ENCODE measurements at regions not wholly inside any gene's neighbourhood (a gene's known extent, or its start where the extent isn't known, plus 50 kb on each side); places are given as distances from the start of the nearest gene placed in this dataset.
"Not testable (repeated sequence)": the region's sequence is repeated elsewhere in the genome, so short reads cannot be mapped to it uniquely, and the experiment has no call there.

DNA sequence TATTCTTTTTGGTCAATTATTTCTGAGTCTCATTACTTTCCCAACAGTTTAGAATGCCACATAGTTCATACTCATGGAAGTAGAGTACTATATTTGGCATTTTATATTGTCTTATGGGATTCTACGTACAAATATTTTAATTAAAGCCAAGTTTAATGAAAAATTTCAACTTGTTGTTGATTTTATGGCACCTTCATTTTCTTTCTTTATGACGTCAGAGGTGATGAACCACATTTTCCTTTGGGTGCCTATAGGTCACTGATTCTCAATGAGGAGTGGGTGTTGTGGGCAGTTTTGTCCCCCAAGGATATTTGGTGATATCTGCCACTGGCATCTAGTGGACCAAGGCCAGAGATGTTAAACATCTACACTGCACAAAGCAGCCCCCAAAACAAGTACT is 1071.3 kb downstream of the NXPH1 start:
- no peak for DNase-seq (ENCODE audit: low read depth in 3 of 3)

DNA sequence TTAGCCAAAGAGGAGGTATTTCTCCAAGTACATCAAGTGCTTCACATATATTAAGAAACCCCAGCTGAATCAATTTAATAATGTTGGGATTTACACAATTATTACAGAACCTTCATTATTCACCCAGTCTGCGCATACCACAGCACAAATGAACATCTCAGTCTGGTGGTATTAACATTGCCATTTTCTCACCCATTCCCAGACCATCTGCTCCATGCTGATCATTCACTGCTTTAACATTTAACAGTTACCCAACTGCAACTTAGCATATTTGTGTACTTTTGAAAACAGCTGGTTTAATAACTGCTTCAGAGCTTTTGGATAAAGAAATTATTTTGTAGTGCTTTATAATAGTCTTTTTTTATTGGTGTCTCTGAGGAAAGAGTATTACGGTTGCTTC is 1072.1 kb downstream of the NXPH1 start:
- no peak for DNase-seq (ENCODE audit: low read depth in 3 of 3)

DNA sequence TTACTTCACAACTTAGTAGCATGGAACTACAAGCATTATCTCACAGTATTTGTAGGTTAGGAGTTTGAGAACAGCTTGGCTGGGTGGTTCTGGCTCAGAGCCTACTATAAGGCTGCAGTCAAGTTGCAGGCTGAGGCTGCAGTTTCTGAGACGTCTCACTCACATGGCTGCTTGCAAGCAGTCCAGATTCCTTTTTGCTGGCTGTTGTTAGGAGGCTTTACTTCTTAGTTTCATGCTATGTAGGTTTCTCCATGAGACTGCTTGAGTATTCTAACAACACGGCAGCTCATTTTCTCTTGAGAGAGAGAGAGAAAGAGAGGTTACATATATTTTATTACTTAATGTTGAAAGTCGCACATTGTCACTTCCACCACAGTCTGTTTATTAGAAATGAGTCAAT is 1073.9 kb downstream of the NXPH1 start:
- no peak for DNase-seq (ENCODE audit: low read depth in 3 of 3)

DNA sequence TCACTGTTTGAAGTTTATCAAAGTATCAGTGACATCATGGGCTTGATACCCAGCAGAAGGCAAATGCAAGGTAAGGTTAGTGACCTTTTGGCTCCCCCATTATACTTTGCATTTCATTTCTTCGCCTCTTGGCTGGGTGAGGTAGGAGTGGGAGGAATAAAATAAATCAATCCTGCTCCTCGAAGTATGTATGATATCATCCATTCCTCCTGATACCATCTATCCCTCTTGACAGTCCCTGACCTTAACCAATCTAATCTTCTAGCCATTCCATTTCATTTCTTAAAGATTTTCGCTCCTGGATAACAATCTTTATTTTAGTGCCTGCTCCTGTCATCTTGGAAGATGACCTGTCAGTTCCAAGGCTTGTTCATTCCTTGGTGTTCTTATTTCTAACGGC is 1083.3 kb downstream of the NXPH1 start:
- no peak for DNase-seq (ENCODE audit: low read depth in 3 of 3)

DNA sequence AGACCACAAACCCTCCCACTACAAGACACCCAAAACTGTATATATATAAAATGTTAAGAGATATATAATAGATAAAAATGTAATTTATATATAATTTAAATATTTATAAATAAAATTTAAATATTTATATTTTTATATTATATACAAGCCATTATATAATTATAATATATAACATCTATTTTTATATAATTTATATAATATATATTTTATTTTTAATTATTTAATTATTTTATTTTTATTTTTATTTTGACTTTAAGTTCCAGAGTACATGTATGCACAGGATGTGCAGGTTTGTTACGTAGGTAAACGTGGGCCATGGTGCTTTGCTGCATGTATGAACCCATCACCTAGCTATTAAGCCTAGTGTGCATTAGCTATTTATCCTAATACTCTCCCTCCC is 1090.2 kb downstream of the NXPH1 start:
- DNase-seq (ENCODE audit: low read depth in 3 of 3) = no peak

DNA sequence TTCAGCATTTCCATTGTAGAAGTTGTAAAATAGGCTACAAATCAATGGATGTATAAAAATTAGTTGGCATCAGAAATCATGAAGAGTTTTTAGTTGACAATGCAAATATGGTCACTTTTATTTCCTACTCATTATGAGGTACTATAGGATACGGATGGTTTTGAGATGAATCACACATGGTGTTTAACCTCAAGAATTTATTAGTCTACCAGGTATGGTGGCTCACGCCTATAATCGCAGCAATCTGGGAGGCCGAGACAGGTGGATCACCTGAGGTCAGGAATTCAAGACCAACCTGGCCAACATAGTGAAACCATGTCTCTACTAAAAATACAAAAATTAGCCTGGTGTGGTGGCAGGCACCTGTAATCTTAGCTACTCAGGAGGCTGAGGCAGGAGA is 1119.0 kb downstream of the NXPH1 start:
- not testable (repeated sequence) for DNase-seq (ENCODE audit: low read depth in 3 of 3)

DNA sequence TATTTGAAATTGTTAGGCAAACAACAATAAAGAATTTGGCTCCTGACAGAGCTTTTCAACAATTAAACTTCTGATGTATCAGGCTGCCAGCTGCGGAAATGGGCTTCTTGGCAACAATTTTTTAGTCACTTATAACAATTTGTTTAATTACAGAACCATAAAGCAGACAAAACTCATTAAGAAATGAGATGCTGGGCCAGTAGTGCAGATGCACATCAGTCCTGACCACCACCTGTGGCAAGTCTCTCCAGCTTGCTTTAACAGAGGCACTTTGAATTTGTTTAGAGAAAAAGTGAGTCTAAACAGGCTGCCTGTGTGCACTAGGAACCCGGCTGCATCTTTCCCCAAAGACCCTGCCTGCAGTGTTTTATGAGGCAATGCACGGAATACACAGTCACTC is 1124.4 kb downstream of the NXPH1 start:
- no peak for DNase-seq (ENCODE audit: low read depth in 3 of 3)

DNA sequence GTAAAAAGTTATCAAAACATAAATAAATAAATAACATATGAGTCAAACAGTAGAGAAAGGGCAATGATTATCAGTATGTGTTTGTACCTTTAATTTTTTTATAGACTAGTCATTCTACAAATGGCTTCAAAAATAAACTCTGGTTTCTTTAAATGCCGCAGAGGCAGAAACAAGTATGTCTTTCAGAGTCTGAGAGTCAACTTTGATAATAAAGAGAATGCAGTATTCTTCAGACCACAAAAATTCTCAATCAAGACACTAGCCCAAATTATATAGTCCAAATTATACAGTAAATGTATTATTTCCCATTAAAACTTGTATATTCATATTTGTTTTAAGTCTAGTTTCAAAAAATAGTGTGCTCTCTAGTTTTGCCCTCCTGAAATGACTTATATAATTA is 1142.3 kb downstream of the NXPH1 start:
- no peak for DNase-seq (ENCODE audit: low read depth in 3 of 3)

DNA sequence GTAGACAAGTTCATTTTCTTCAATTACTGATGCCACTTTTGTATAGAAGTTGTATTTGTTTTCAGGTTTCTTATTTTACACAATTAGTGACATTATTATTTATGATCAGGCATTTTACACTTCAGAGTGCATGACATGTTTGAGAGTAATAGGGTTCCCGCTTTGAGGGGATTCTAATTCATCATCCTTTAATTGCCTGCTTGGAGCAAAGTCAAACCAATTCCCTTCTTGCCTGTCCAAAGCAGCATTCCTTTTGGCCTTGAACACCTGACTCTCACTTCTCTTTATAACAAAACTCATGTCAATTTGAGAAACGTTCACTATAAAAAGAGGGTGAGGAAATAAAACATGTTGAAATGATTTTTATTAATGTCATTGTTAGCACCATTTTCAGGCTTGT is 1149.4 kb downstream of the NXPH1 start:
- no peak for DNase-seq (ENCODE audit: low read depth in 3 of 3)

DNA sequence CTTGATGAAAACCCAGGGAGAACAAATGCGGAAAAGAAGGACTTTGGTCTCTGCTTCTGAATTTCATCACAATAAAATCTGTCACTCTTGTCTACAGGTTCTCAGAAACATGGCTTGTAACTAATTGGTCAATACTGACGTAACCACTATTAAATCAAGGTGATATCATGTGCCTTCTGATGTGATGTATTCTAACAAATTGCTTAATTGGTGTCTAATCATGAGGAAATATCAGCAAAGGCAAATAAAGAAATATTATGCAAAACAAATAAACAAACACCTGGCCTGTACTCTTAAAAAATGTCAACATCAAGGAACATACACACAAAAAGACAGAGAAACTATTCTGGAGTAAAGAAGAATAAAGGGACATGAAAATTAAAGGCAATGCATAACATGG is 1165.0 kb downstream of the NXPH1 start:
- DNase-seq (ENCODE audit: low read depth in 3 of 3) = no peak

DNA sequence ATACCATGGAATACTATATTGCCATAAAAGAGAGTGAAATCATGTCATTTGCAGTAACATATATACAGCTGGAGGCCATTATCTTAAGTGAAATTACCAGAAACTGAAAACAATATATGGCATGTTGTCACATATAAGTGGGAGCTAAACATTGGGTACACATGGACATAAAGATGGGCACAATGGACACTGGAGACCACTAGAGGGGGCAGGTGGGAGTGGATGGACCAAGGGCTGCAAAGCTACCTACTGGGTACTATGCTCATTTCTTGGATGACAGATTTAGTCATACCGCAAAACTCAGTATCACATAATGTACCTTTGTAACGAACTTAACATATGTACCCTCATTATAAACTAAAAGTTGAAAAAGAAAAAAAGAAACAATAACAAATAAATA is 1167.6 kb downstream of the NXPH1 start:
- no peak for DNase-seq (ENCODE audit: low read depth in 3 of 3)

DNA sequence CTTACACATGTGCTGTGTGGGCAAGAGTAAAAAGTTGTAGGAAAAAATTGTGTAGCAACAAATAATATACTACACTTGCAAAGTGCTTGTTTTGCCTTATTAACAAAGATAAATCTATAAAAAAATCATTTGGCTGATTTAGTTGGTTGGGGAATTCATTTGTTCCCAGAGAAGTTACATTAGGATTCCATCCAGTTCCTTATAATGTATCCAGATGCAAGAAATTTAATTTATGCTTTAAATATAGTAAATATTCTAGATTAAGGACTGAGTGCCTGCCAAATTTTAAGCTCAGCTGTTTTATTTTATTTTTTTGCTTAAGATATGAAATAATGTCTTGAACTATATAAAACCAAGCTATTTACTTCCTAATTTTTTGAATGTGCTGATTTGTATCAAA is 1169.9 kb downstream of the NXPH1 start:
- DNase-seq (ENCODE audit: low read depth in 3 of 3) = no peak

DNA sequence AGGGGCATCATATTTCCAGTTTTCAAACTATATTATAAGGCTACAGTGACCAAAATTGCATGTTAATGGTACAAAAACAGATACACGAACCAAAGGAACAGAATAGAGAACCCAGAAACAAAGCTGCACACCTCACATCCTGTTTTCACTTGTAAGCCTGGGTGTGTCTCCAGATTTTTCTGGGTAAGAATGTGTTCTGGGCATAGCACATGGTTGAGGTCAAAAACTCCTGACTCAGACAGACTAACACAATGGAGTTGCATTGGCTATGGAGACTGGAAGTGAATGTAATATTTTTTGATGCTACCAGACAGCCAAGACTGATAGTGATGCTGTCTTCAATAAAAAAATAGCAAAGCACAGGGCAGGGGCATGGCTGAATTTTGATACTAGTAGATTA is 1175.2 kb downstream of the NXPH1 start:
- DNase-seq (ENCODE audit: low read depth in 3 of 3) = no peak

DNA sequence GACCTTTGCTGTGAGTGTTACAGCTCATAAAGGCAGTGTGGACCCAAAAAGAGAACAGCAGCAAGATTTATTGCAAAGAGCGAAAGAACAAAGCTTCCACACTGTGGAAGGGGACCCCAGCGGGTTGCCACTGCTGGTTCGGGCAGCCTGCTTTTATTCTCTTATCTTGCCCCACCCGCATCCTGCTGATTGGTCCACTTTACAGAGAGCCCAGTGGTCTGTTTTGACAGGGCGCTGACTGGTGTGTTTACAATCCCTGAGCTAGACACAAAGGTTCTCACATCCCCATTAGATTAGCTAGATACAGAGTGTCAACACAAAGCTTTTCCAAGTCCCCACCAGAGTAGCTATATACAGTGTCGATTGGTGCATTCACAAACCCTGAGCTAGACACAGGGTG is 1187.5 kb downstream of the NXPH1 start:
- DNase-seq (ENCODE audit: low read depth in 3 of 3) = not testable (repeated sequence)

DNA sequence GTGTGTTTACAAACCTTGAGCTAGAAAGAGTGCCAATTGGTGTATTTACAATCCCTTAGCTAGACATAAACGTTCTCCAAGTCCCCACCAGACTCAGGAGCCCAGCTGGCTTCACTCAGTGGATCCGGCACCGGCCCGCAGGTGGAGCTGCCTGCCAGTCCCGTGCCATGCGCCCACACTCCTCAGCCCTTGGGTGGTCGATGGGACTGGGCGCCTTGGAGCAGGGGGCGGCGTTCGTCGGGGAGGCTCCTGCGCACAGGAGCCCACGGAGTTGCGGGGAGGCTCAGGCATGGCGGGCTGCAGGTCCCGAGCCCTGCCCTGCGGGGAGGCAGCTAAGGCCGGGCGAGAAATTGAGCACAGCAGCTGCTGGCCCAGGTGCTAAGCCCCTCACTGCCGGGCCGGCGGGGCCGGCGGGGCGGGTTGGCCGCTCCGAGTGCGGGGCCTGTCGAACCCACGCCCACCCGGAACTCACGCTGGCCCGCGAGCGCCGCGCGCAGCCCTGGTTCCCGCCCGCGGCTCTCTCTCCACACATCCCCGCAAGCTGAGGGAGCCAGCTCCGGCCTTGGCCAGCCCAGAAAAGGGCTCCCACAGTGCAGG is 1188.0 kb downstream of the NXPH1 start:
- DNase-seq (ENCODE audit: low read depth in 3 of 3) = not testable (repeated sequence)

DNA sequence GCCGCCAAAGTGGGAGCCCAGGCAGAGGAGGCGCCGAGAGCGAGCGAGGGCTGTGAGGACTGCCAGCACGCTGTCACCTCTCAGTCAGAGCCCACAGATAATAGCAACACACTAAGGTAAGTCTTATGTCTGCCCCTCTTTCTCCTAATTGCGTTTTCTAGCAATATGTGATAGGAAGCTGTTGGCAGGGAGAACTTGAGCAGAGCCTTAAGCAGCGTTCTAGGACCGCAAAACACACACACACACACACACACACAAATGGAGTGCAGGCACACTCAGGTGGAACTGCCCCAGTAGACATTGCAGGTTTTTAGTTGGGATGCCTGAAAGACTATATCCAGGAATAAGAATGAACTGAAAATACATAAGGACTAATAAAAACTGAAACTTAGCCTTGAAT is 1188.5 kb downstream of the NXPH1 start:
- no peak for DNase-seq (ENCODE audit: low read depth in 3 of 3)

DNA sequence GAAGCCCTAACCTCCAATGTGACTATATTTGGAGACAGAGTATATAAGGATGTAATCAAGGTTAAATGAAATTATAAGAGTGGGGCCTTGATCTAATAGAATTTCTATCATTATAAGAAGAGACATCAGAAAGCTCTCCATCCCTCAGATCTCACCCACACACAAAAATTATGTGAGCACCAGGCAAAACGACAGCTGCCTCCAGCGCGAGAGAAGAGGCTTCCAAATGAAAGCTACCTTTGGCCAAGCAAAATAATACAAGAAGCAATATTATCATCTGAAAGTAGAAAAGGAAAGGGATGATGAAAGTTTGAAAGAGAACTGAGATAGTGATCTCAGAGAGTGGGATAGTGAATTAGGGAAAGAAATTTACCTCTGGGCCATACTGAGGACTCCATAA is 1192.5 kb downstream of the NXPH1 start:
- DNase-seq (ENCODE audit: low read depth in 3 of 3) = no peak

DNA sequence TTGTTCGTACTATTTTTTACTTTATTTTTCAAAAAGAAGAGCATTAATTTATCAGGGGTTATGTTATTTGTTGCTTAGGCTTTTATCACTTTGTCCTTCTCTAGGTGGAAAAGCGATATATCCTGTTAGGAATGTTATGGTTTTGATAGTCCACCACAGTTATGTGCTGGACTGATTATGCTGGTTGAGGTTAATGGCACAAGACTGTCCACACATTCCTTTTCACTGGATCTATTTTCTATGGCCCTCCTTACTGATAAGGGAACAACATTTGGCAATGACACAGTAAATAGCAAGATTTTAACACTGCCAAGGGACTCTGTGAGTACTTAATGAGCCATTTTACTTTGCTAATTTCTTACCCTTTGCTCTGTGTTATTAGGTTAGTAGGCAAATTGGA is 1212.3 kb downstream of the NXPH1 start:
- DNase-seq (ENCODE audit: low read depth in 3 of 3) = no peak

DNA sequence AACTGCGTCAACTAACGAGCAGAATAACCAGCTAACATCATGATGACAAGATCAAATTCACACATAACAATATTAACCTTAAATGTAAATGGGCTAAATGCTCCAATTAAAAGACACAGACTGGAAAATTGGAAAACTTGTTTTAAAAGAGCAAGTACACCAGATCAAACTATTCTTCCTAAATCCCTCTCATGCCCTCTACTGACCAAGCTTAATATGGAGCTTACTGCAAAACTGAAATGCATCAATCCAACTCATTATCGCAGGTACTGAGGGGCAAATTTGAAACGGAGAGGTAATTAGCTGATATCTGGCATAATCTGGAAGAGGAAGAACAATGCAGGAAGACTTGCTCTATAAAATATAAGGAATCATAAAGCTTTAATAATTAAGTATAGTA is 1223.8 kb downstream of the NXPH1 start:
- no peak for DNase-seq (ENCODE audit: low read depth in 3 of 3)

DNA sequence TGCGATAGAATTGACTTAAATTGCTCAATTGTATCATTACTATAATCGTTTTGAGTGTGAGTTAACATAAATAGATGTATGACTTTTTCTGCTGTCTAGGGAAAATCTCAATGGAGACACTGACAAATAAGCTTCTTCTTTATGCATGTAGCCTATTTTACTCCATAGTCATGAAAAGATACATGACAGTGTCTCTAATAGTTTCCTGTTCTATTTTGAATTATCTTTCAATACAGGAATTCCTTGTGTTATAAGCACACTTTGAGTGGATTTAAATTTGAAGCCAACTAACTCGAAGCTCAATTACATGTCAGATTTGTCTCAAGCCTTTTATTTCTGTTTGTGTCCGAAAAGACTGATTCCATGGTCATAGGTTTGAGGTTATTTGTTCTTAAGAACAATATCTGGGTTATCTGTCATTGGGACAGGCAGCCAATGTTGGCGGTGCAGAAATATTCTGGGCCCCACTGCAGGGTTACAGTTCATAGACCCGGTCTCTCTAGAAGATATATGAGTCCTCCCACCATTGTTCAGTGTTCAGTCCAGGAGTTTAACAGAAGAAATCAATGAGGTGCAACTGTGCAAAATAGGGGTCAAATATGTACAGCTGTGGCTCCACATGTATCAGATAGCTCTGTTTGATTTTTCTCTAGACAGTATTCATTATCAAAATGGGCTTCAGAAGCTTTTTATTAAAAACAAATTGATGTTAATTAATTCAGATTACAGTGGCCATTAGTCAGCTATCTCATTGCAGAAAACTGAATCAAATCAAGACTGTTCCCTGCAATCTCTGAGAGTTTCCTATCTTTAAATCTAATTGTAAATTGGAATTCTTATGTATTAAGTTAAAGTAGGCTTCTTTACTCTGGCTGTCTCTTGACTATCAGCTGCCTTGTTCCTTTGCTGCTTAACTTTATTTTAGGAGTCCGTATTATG is 1238.8 kb downstream of the NXPH1 start:
- DNase-seq (ENCODE audit: low read depth in 3 of 3) = no peak

DNA sequence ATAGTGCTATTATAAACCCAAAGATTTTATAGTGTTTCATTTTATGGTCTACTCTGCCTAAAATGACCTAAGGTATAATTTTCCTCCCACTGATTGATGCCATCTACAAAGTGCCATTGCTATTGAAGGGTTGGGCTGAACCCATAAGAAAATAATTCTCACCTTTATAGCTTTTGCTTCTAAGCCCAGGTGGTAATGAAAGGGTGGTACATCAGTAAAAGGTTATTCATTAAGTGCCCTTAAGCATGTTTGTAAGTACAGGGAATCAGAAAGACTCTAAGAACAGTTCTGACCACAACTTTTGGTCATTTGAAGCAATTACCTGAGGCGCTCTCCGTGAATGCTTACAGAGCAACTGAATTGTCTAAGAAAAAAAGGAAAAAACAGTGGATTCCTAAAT is 1247.3 kb downstream of the NXPH1 start:
- no peak for DNase-seq (ENCODE audit: low read depth in 3 of 3)

DNA sequence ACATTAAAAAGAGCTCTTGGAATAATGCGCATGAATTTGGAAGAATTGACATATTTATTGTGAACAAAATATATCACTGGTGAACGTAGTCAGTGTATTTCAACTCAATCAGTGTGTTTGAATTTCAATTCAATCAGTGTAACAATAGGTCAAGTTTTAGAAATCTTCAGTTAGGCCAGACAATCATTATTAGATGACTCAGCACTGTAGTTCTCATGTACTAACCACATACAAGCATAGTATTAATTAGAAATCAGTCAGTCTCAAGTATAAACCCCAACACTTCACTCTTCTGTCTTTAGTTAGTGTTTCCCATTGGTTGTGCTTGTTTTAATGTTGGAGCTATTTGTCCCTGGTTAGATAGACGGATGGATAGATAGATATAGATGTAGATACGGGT is 1247.9 kb downstream of the NXPH1 start:
- DNase-seq (ENCODE audit: low read depth in 3 of 3) = no peak

DNA sequence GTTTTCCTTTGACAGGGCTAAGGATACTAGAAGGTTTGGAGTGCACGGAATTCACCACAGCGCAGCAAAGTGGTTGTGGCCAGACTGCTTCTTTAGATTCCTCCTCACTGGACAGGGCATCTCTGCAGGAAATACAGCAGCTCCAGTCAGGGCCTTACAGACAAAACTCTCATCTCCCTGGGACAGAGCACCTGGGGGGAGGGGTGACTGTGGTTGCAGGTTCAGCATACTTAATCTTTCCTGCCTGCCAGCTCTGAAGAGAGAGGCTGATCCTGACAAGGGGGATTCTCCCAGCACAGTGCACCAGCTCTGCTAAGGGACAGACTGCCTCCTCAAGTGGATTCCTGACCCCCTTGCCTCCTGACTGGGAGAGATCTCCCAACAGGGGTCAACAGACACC is 1257.9 kb downstream of the NXPH1 start:
- DNase-seq (ENCODE audit: low read depth in 3 of 3) = no peak

DNA sequence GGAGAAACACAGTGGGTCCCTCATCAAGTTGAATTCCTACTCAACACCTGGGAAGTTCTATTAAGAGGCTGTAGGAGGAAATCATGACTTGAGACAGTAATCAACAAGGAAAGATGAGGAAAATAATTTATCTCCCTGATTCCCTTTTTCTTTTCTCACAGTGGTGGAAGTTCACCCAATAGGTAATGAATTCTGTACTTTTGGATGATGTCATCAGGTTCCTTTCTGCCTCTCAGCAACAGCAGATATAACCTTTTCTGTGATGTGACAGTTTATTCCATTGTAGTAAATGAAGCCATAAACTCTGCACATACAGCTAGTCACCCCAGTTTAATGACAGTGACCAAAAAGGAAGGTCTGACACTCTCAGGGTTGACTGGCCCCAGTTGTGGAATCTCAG is 1265.0 kb downstream of the NXPH1 start:
- DNase-seq (ENCODE audit: low read depth in 3 of 3) = no peak

Data from stimulated activated CD4-positive, alpha-beta T cell treated with anti-CD3 and anti-CD28 coated beads, TNF-alpha, amount 100 ng/mL, for 4 hours (primary cell).